ENCODE measurements at regions not wholly inside any gene's neighbourhood (a gene's known extent, or its start where the extent isn't known, plus 50 kb on each side); places are given as distances from the start of the nearest gene placed in this dataset.

- TF ChIP-seq MGA (IDR thresholded peaks at IDR 0.05) (no peak), DLX4 (CRISPR knock-in tag; IDR thresholded peaks at IDR 0.05) (no peak), GTF2E2 (tag; IDR thresholded peaks at IDR 0.05) (no peak), SAP30 (IDR thresholded peaks at IDR 0.05; ENCODE audit: borderline replicate concordance, insufficient read depth, low read depth, low read length, poor library complexity, severe bottlenecking) (no peak), REST (IDR thresholded peaks at IDR 0.05; ENCODE audit: borderline replicate concordance) (no peak), REST (CRISPR knock-in tag; IDR thresholded peaks at IDR 0.05; ENCODE audit: low read depth) (no peak), MYNN (IDR thresholded peaks at IDR 0.05) (no peak), MYNN (CRISPR knock-in tag; IDR thresholded peaks at IDR 0.05) (no peak), ZNF766 (CRISPR knock-in tag; conservative IDR thresholded peaks at IDR 0.05) (no peak)
Measured at GRCh38 chr21:15626031-15626430, 103.8 kb upstream of the USP25 start (continued).
